ENCODE measurements at regions not wholly inside any gene's neighbourhood (a gene's known extent, or its start where the extent isn't known, plus 50 kb on each side); places are given as distances from the start of the nearest gene placed in this dataset.

DNA sequence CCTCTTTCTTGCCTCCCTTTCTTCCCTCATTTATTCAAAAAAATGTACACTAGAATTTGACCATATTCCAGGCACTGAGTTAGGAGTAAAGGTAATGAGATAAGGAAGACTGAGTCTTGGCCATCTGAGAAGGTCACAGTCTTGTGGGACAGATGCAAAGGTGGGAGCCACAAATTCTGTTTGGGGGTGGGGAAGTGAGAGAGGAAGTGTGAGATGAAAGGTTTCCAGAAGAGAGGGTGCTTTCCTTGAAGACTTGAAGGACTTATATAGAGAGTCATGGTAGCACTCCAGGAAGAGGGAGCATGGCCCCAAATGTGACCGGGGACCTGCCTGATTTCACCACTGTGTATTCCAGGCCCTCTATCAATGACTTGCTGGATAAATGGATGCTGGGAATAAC, 320.6 kb downstream of the LPIN1 start:
- H3K27me3 ChIP-seq, result no peaks in the 10 kb centered on the region
- H3K4me1 ChIP-seq, result no peaks in the 10 kb centered on the region
- TF ChIP-seq POLR2A (IDR thresholded peaks at IDR 0.05) (no peak), CTCF (IDR thresholded peaks at IDR 0.05) (no peak)
- DNase-seq, result no peak
- WGBS, 2 donors, result 89 to 93% methylated on average over 1 of the region's 1 CpG
- H3K36me3 ChIP-seq (replicated peaks in 1 of 2; ENCODE audit: insufficient read depth in 1 of 2, low read depth in 2 of 2), result no peaks in the 10 kb centered on the region
- intact Hi-C loops (cut with DNase I), result no loop called here
- H3K9me3 ChIP-seq, result no peaks in the 10 kb centered on the region
- no peak overlapping the region for H3K4me3 ChIP-seq
- ATAC-seq, result no peak
- no peak overlapping the region for H3K27ac ChIP-seq

DNA sequence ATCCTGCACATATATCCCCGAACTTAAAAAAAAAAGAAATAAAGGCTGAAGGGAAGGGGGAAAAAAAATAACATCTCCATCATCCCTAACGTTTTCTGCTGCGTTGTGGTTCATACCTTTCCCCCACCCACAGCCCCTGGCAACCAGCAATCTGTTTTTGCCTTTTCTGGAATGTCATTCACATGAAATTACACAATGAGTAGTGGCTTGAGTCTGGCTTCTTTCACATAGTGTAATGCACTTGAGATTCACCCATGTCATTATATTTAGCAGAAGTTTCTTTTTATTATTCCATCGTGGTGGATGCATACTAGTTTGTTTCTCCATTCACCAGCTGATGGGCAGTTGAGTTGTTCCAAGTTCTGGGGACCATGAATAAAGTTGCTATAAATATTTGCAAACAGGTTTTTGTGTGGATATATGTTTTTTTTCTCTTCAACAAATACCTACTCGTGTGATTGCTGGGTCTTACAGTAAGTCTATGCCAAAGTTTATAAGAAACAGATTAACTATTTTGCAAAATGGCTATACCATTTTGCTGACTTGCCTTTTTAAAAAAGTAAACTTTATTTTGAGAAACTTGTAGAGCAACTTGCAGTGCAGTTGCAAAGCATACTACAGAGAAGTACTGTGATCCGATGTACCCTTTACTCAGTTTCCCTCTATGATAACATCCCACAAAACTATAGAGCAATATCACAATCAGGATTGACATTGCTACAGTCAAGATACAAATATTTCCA, 322.5 kb downstream of the LPIN1 start:
- ATAC-seq (no peak), DNase-seq (no peak)
- Histone ChIP-seq H3K4me3 (no peak overlapping the region), H3K36me3 (replicated peaks in 1 of 2; ENCODE audit: insufficient read depth in 1 of 2, low read depth in 2 of 2) (no peaks in the 10 kb centered on the region), H3K27me3 (no peaks in the 10 kb centered on the region), H3K4me1 (no peaks in the 10 kb centered on the region), H3K9me3 (no peaks in the 10 kb centered on the region), H3K27ac (no peak overlapping the region)
- TF ChIP-seq CTCF (IDR thresholded peaks at IDR 0.05), result no peak
- TF ChIP-seq POLR2A (IDR thresholded peaks at IDR 0.05), result no peak
- WGBS, 2 donors, result 53 to 54% methylated on average over 6 of the region's 6 CpGs
- intact Hi-C loops (cut with DNase I), result no loop called here

DNA sequence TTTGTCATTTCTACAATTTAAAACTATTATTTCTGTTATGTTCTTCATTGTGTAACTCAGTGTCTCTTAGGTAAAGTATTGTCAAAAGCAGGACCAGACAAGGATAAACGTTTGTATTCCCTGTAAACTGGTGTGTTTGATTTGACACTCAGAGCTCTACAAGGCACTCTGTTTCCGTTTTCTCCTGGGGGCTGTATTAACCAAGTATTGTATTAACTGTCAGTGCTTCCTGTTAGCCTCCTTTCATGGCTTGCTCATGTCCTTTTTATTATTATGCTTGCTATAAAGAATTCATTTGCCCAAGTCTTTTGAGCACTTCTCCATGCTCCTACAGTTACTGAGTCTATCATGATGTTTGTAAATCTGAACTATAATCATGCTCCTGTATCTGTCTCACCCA, 323.7 kb downstream of the LPIN1 start:
- no peaks in the 10 kb centered on the region for H3K4me1 ChIP-seq
- WGBS, 2 donors, result 8 to 21% methylated on average over 2 of the region's 2 CpGs
- H3K36me3 ChIP-seq (replicated peaks in 1 of 2; ENCODE audit: insufficient read depth in 1 of 2, low read depth in 2 of 2), result no peaks in the 10 kb centered on the region

DNA sequence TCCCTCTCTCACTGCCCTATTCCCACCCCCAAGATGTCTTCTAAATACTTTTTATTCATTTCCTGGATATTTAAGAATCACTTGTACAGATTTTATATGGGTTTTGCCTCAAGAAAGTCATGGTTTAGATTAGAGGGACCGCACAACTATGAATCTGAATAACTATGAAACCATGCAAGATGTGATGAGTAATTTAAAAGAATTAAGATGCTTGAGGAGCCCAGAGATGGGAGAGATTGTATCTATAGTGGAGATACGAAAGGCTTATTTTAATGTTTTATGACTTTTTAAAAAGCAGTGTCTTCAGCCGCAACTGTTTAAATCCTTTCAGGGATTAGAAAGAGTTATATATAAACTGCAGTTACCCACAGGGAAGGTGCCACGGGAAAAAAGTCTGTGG, 324.1 kb downstream of the LPIN1 start:
- Histone ChIP-seq H3K27me3 (no peaks in the 10 kb centered on the region), H3K9me3 (no peaks in the 10 kb centered on the region), H3K4me1 (no peaks in the 10 kb centered on the region), H3K27ac (no peak overlapping the region), H3K36me3 (replicated peaks in 1 of 2; ENCODE audit: insufficient read depth in 1 of 2, low read depth in 2 of 2) (no peaks in the 10 kb centered on the region), H3K4me3 (no peak overlapping the region)
- 87% methylated on average over 4 of the region's 4 CpGs for WGBS, 2 donors
- no peak for ATAC-seq
- no peak for DNase-seq
- intact Hi-C loops (cut with DNase I), result no loop called here
- TF ChIP-seq POLR2A (IDR thresholded peaks at IDR 0.05), result no peak
- no peak for TF ChIP-seq CTCF (IDR thresholded peaks at IDR 0.05)

More for the DNA sequence above, 323.7 kb downstream of the LPIN1 start:
- ATAC-seq (no peak), DNase-seq (no peak)
- no peaks in the 10 kb centered on the region for H3K27me3 ChIP-seq
- H3K4me3 ChIP-seq, result no peak overlapping the region
- TF ChIP-seq POLR2A (IDR thresholded peaks at IDR 0.05) (no peak), CTCF (IDR thresholded peaks at IDR 0.05) (no peak)
- no peak overlapping the region for H3K27ac ChIP-seq
- intact Hi-C loops (cut with DNase I), result no loop called here
- H3K9me3 ChIP-seq, result no peaks in the 10 kb centered on the region

DNA sequence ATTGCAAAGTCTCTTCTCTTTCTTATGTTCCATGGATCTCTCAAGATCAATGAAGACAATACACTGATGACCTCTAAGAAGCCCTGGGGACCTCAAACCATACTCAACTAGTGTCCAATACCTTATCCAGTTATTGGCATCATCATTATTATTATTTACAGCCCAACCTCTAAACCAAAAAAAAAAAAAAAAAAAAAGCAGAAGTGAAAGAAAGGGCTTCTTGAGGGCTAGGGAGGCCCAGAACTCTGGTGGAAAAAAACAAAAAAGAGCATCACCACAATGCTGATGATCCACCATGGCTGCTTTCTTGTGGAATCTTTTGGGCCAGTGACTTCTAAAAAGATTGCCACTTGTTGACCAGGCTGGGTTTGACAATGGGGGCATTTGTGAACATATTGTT, 324.9 kb downstream of the LPIN1 start:
- Histone ChIP-seq H3K27ac (no peak overlapping the region), H3K4me1 (no peaks in the 10 kb centered on the region), H3K36me3 (replicated peaks in 1 of 2; ENCODE audit: insufficient read depth in 1 of 2, low read depth in 2 of 2) (no peaks in the 10 kb centered on the region), H3K9me3 (no peaks in the 10 kb centered on the region), H3K27me3 (no peaks in the 10 kb centered on the region), H3K4me3 (no peak overlapping the region)
- no peak for TF ChIP-seq CTCF (IDR thresholded peaks at IDR 0.05)
- TF ChIP-seq POLR2A (IDR thresholded peaks at IDR 0.05), result no peak
- ATAC-seq (no peak), DNase-seq (no peak)
- intact Hi-C loops (cut with DNase I), result no loop called here
